ENCODE measurements at regions not wholly inside any gene's neighbourhood (a gene's known extent, or its start where the extent isn't known, plus 50 kb on each side); places are given as distances from the start of the nearest gene placed in this dataset.

DNA sequence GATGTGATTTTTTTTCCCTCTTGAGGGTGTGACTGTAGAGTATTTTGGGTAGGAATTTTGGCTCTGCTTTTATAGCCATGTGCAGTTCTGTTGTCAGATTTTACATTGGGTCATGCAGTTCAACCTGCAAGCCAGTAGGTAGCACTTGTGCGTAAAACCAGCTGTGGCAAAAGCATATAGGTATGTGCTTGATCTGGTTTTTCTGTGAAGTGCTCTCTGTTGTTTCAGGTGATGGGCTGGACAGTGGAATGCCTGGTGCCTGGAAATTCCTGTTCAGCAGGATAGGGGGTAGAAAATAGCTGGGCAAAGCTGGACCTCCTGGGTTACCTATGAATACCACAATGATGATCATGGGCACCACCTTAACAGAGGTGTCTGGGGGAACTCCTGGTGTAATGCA is 584.2 kb upstream of the PCDH10 start:
- TF ChIP-seq, protein P1, sequence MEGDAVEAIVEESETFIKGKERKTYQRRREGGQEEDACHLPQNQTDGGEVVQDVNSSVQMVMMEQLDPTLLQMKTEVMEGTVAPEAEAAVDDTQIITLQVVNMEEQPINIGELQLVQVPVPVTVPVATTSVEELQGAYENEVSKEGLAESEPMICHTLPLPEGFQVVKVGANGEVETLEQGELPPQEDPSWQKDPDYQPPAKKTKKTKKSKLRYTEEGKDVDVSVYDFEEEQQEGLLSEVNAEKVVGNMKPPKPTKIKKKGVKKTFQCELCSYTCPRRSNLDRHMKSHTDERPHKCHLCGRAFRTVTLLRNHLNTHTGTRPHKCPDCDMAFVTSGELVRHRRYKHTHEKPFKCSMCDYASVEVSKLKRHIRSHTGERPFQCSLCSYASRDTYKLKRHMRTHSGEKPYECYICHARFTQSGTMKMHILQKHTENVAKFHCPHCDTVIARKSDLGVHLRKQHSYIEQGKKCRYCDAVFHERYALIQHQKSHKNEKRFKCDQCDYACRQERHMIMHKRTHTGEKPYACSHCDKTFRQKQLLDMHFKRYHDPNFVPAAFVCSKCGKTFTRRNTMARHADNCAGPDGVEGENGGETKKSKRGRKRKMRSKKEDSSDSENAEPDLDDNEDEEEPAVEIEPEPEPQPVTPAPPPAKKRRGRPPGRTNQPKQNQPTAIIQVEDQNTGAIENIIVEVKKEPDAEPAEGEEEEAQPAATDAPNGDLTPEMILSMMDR (optimal IDR thresholded peaks at IDR 0.05 in 1 of 3, IDR thresholded peaks at IDR 0.05 in 1 of 3, conservative IDR thresholded peaks at IDR 0.05 in 1 of 3; ENCODE audit: extremely low read depth in 1 of 3, insufficient read depth in 2 of 3, low read length in 3 of 3) = no peak
- TF ChIP-seq EZH2 (IDR thresholded peaks at IDR 0.05; ENCODE audit: low read length) = no peak
